ENCODE measurements at regions not wholly inside any gene's neighbourhood (a gene's known extent, or its start where the extent isn't known, plus 50 kb on each side); places are given as distances from the start of the nearest gene placed in this dataset.
A peak's percentile ranks its signal among the peaks of the same experiment; 100 is the strongest.

DNA sequence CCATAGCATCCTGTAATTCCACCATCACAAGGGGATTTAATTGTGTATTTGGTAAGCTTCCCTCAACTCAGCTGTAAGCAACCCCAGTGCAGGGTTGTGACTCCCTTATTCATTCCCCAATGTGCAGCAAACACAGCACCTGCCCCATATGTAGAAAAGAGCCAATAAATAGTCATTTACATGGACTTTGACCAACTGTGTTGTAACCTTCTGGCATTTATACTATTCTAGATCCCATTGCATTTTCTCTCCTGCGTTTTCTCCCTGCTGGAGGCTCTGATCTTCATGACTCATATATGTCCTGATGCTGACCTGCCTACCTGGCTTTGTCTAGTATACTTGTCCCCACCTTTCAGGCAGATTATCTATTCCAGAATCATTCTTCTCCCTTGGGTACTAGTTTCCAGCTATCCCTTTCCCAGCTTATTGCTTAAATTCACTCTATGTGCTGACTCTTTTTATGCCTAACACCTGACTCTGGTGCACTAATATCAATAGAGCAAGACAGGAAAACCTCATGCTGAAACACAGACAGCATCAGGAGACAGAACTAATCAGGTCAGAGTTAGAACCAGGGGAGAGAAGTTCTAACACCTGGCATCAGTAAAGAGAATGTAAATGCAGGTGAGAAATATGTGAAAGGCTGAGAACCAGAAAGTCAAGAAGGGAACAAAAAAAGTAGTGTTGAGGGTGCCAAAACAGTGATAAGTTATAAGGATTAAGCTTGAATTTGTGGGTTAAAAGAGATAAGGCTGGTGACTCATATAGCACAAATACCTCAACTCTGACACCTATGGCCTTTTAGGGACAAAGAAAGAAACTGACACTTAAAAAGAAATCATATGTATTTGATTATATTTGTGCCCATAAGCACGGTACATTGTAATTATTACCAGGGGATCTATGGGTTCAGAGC is 402.7 kb downstream of the IPMK start:
- FAIRE-seq: no peak

DNA sequence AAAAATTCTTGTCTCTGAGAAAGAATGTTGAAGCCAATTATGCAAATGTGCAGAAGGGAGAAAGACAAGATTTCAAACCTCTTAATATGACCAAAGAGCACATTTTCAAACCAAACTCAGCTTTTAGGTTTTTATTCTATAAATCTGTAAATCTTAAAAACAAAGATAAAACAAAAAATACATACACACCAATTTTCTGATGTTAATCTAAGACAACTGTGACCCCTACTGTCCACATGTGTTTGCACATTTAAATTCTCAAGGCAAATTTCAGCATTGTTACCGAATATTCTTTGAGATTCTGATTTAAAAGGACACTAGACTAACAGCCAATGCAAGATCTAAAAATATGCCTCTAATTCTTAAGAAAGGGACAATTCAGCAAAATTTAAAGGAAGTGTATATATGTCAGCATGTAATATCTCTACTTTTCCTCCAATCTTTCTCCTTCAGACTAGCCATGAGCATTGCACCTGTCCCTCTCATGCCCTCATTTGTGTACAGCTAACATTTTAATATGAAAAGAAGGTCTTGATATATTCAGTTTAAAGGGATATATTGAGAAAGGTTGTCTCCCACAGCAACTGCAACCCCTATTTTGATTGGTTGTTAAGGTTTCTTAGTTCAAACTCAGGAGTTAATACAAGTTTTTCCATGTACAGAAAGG is 417.9 kb downstream of the IPMK start:
- FAIRE-seq: peak; percentile 60

DNA sequence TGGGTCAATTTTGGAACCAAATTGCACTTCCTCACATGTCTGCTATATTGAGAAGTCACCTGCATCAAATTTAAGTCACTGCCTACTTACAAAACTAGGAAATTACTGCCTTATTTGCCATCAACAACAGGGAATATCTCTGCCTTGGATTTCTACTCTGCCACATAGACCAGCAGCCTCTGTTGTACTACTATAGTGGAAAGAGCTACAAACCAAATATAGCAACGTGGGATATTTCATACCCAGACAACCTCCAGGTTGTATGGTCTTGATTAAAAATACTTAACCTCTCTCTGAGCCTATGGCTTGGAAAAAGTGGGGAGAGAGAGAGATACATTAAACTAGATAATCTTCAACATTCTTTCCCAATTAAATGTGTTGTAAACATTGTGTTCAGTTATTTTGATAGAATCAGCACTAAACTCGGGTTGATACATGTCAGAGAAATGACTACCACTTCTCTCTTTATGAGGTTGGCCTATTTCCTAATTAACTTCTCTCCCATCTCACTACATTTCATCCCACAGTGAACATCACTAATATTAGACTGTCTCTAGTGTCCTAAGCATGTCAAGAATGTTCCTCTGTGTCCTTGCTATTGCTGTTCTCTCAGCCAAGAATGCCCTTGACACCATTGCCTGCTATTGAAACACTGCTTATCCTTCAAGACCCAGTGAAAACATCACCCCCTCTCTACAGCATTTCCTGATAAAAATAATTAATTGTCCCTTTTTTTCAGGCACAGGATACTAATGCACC is 421.2 kb downstream of the IPMK start:
- FAIRE-seq: no peak

DNA sequence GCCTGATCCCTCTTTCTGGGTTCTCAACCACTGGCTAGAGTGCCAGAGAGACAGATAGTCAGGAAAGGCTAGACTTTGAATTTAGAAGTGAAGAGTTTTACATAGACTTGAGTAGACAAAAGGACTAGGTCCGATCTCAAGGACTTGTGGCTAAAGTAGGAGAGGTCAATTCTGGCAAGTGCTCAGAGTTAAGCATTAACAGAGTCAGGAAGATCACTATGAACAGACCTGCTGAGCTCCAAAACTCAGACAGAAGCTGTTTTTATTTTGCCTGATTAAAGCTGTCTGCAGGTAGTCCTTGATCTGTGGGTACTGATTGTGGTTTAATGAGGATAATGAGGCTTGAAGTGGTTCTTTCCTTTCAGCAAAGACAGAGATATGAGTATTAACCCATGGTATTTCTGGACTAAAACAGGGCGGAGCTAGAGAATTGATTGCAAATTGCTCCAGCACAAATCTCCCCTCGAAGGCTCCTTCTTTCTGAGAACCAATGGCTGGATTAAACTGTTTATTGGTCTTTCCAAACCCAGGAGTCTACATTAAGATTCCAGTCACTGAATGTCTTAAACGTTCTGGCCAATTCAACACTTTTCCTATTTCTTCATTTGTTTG is 423.2 kb downstream of the IPMK start:
- no peak for FAIRE-seq

DNA sequence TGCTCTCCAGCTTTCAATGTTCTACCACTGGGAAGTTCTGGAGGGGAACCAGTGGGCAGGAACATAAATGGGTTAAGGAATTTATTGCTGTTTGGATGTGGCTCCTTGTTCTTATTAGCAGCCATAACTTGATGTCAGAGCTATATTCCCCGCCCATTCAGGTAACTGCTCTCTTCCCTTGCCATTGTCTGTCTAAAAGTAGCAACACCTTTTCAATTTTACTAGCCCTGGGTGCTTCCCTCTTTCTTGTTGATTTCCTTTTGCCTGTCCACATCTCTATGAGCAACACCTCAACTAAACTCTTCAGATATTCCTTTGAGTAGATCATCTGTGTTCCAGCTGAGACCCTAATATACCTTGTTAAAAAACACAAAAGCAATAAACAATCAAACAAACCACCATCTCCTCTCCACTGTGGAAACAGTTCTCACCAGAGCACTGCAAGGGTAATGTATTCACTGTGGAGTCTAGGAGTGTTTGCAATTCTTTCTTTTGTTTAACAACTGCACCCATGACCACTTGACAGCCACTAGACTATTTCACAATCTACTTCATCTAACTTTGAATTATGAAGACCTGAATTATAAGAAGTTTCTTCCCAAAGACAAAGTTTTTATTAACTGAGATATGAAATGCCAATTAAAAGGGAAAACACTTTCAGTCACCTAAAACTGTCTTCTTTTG is 436.7 kb downstream of the IPMK start:
- FAIRE-seq: no peak

DNA sequence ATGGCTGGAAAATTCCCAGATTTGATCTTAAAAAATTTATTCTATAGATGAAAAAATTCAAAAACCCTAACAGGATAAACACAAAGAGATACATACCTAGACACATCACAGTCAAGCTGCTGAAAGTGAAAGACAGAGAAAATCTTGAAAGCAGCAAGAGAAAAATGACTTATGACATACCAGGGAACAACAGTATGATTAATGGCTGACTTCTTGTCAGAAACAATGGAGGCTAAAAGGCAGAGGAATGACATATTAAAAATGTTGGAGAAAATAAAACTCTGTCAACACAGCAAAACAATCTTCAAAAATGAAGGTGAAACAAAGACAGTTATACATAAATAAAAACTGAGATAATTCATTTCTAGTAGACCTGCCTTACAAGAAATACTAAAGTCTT is 442.7 kb downstream of the IPMK start:
- no peak for FAIRE-seq

DNA sequence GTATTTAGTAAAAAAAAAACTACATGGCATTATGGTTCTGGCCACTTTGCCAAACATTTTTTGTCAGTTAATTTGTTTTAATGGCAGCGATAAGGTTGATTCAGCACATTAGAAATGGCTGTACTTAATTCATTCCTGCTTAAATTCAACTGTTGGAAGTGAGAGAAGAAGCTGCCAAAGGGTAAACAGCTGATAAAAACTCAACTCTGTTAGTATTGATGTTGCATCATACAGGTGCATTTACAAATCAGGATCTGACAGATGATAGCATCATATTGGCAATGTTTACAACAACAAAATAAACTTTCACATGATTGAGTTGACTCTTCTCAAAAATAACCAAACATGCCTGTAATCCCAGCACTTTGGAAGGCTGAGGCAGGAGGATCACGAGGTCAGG is 444.3 kb downstream of the IPMK start:
- no peak for FAIRE-seq

DNA sequence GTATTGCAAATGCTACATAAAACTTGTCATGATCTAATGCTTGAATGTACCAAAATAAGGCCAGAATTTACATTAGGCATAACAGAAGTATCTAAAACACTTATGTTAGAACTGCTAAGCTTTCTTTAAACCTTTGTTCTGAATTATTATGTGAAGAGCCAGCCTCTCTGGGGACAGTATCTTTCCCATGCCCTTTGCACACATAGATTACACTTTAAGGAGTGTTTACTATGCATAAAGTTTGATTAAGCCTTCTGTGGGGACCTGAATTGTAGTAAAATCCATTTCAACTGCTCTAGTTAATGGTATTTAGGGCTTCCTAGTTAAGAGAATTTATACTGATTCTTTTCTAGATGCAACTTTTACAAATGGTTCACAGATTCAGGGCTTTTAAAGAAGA is 444.7 kb downstream of the IPMK start:
- FAIRE-seq: no peak

DNA sequence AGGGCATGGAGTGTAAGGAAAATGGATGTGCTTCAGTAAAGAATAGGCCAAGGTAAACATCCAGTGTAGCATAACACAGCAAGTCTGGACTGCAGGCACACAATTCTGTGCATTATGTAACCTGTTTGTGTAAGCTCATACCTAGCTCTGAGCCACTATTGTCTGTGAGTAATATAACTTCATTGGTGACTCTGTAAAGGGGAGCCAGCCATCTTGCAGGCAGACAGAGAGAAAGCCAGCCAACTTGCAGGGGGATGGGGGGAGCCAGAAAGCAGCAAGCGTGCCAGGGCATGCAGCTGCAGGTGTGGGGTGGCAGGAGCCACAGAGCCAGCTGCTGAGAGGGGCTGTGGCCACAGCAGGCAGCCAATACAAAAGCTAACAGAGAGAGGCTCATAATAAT is 449.2 kb downstream of the IPMK start:
- FAIRE-seq: no peak

DNA sequence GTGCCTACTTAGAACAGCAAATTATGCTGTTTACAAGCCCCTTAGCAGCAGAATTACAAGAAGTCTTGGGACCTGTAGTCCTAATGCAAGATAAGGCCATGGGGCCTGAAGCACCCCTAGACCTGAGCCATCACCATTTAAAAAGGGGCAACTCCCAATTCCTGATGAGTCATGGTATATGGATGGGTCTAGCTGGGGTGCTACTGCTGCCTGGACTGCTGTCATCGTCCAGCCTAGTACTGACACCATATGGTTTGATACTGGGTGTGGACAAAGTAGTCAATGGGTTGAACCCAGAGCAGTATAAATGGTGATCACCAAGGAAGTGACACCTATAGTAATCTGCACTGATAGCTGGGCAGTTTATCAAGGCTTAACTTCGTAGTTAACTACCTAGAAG is 450.0 kb downstream of the IPMK start:
- FAIRE-seq: no peak

DNA sequence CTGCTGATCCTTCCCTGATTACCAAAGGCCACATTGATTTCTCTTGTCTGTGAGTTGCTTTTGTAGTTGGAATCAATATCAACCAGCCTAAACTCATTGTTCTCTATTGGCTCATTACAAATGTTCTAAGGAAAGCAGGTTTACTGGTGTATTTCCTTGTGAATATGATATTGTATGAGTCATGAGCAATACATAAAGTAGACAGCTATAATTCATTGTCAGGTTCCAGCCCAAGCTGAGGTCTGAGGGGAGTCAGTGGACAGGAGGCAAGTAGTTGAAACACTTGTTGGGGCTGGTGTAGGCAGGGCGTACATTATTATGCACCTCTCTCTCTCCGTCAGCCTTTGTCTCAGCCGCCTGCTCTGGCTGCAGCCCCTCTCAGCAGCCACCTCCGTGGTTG is 451.7 kb downstream of the IPMK start:
- FAIRE-seq: no peak

DNA sequence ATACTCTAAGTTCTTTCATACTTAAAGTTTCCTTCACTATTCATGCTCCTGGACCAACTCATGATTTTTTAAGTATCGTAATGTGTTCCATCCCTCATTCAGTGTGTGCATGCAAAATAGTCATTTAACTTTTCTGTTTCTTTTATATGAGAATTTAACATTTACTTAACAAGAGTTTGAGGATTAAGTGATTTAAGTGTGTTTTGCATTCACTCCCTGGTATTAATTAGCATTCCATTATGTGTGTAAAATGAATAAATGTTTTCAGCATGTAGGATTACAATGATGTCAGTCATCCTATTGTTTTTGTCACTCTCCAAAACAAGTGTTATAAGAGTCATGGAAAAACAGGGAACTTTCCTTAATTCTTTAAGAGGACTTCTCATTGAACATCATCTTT is 457.7 kb downstream of the IPMK start:
- no peak for FAIRE-seq

DNA sequence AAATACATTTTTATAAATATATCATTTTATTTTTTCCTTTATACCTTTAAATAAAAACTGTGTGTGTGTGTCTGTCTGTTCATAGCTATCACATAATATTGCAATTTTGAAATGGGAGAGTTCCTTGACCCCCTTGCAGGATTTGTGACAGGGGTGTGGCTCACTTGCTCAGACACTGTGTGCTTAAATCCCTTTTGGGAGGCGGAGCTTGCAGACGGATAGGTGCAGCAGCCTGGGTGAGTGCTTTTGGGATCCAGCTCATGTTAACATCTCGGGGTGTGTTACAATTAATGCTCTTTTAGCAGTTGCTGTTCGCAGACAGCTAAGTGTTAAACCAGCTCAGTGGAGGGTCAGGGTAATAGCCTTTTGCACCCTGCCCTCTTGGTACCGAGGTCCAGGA is 459.8 kb downstream of the IPMK start:
- no peak for FAIRE-seq

DNA sequence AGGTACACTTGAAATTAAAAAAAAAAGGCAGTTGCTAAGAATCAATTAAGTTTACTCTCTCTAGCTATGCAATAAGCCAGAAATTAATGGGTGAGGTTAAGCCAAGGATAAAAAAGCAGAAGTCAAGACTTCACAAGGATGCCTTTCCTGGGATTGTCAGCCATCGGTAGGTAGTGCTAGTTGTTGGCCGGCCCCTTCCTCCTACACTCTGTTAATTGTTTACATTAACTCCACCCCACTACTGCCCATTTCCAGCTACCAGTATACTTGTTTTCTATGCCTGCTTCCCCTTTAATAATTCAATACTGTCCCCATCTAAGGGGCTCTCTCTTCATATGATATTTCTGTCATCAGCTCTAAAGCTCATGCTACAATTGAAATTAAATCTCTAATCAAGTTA is 461.0 kb downstream of the IPMK start:
- no peak for FAIRE-seq

DNA sequence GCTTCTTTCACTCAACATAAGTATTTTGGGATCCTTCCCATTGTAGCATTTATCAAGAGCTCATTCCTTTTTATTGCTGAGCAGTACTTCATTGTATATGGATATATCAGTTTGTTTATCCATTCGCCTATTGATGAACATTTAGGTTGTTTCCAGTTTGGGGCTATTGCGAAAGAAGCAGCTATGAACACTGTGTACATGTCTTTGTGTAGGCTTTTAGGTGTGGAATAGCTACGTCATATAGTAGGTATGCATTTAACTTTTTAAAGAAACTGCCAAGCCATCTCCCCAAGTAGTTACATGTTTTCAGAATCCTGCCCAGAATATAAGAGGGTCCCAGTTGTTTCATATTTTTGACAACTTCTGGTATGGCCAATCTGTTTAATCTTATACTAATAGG is 468.1 kb downstream of the IPMK start:
- FAIRE-seq: no peak

DNA sequence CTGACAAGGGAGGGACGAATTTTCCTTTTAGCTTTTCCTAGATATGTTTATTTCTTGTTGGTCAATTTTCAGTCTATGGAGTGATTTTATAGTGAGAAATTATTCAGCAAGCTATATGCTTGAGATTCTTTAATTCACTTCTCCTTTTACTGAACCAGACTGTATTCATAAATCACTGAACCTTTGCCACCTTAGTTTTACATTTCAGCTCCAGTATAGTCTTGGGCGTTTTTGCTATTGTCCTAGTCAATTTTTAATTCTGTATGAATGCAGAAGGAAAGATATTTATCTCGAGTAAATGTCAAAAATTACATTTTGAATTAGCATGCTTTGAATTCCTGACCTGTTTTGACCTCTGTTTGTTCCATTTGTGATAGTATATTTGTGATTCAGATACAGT is 468.9 kb downstream of the IPMK start:
- no peak for FAIRE-seq

DNA sequence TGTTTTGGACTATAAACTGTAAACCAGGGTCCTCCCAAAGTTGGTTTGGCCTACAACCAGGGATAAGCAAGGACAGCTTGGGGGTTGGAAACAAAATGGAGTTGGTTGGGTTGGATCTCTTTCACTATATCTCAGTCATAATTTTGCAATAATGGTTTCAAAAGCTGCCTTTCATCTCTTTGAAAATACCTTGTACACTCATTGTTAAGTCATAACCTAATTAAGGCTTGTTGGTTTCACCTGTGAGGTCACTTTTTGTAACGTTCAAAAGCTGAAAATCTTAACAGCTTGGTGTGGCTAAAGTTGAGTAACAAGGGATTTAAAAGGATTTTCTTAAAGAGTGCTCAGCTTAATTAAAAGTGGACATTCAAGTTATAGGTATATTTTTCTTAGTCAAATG is 476.1 kb downstream of the IPMK start:
- no peak for FAIRE-seq

DNA sequence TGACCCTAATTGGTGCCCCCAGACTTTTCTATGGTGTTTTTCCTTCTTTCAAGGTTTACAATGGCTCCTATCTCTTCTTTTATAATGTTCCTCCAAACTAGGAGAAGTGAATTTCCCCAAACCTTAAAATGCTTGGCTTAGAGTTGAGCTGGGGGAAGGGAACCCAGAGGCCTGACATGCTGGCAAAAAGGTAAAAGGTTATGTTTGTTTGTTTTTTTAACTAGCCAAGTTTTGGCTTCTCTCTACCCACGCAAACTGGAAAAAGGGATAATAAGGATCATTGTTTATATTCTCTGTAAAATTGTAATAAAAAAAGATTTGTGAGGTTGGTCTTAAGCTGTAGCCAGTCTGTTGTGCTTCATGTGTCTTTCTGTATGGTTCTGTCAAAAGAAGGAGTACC is 477.0 kb downstream of the IPMK start:
- no peak for FAIRE-seq

DNA sequence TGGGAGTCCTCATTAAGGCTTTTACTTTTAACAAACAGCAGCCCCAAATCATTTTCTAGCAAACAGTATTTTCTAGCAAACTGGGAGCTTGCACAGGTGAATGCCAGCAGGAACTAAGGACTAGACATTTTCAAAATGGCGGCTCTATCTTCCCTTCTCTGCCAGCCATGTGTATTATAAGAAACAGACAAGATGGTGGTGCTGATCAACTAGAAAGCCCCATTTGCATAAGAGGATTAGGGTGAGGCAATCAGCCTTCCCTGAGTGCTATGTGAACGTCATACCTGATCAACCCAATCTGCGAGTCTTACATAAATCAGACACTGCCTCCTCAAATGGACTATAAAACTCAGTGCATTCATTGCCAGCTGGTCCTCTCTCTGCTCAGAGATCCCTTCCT is 479.6 kb downstream of the IPMK start:
- no peak for FAIRE-seq

DNA sequence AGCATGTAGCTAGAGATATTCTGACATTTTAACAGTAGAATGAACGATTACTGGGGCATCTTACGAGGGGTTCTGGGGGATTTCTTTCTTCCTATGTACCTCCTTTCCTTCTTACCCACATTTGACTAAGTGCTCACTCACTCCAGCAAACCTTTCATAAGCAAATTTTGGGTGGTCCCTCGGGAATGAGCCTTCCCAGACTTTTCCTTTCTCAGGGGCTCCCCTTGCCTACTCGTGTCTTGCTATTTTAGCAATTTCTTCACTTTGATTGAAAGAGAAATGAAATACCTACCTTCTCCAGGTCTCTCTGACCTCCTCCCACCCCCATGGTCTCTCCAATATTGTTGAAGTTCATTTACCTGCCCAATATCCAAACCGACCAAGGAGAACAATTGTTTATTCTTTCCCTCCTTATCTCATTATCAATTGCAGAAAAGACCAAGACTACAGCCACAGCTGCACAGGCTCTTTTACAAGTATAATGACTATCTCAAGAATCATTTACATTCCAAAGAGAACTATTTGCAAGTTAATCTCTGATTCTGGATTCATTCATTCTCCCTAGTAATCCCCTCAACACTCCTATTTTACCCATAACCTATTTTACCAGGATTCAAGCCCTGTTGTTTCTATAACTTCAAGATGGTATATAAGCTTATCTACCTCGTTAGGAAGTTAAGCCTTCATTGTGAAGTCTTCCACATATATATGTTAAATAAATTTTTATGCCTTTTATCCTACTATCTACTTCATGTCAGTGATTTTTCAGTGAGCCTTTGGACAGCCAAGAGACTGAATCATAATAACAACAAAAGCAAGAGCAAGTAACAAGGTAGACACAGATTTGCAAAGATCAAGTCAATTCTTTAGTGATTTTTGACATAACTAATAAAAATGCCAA is 480.6 kb downstream of the IPMK start:
- no peak for FAIRE-seq

DNA sequence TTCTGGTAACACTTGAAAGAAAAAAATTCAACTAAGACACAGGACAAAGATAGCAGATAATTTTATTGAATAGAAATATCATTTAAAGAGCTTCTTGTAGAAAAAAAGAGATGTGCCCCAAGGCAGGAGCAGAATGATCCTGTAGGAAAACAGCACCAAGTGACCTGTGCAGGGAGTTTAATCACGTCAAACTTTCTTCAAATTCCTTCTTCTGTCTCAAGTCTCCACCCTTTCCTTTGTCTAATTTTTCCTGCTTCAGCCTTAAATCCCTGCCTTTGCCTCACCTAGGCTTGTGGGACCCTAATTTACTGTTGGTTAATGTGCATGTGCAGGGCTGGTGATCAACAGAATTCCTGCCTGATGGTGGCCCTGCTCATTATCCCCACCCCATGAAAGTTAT is 481.4 kb downstream of the IPMK start:
- no peak for FAIRE-seq

DNA sequence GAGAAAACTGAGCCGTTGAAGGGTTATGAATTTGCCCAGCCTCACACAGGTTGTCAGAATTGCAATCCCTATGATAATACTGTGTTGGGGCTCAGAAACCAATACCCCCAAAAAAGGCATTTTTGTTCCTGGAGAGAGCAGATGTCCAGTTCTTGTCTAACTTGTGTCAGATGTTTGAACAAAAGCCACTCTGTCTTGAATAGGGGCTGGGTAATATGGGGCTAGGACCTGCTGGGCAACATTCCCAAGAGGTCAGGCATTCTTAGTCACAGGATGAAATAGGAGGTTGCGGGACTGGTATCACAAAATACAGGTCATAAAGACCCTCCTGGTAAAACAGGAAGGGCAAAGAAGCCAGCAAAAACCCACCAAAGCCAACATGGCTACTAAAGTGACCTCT is 482.1 kb downstream of the IPMK start:
- FAIRE-seq: no peak
